NCI-H187 treated with DMSO at 0.1 percent for 48 hours (cell line): ENCODE measurements at regions not wholly inside any gene's neighbourhood (a gene's known extent, or its start where the extent isn't known, plus 50 kb on each side); places are given as distances from the start of the nearest gene placed in this dataset.

Experiments
- DNase-seq: peaks from one replicate; lab custom pipeline; 2025; lab: John Stamatoyannopoulos, UW

GRCh38 chr2:23291239-23291638 lies 93.7 kb upstream of the KLHL29 start:
- DNase-seq, result no peak

GRCh38 chr2:23292024-23292423 lies 93.0 kb upstream of the KLHL29 start:
- DNase-seq, result no peak

- no peak for DNase-seq
Observed at GRCh38 chr2:23293063-23293462, 91.9 kb upstream of the KLHL29 start.

- DNase-seq, result no peak
Observed at GRCh38 chr2:23293731-23294130, 91.2 kb upstream of the KLHL29 start.

GRCh38 chr2:23294238-23294637 lies 90.7 kb upstream of the KLHL29 start:
- DNase-seq, result no peak

GRCh38 chr2:23296691-23297090 lies 88.3 kb upstream of the KLHL29 start:
- DNase-seq, result no peak

- no peak for DNase-seq
Observed at GRCh38 chr2:23297112-23297511, 87.9 kb upstream of the KLHL29 start.

GRCh38 chr2:23298551-23298950 lies 86.4 kb upstream of the KLHL29 start:
- no peak for DNase-seq

GRCh38 chr2:23299476-23300195 lies 85.3 kb upstream of the KLHL29 start:
- DNase-seq, result no peak

- DNase-seq, result no peak
Observed at GRCh38 chr2:23301136-23301535, 83.8 kb upstream of the KLHL29 start.

GRCh38 chr2:23302591-23302990 lies 82.4 kb upstream of the KLHL29 start:
- DNase-seq, result no peak

- DNase-seq, result no peak
Observed at GRCh38 chr2:23306401-23306800, 78.6 kb upstream of the KLHL29 start.

GRCh38 chr2:23311186-23311585 lies 73.8 kb upstream of the KLHL29 start:
- no peak for DNase-seq

- DNase-seq, result no peak
Observed at GRCh38 chr2:23312996-23313606, 71.9 kb upstream of the KLHL29 start.

- no peak for DNase-seq
Observed at GRCh38 chr2:23314687-23315086, 70.3 kb upstream of the KLHL29 start.

- DNase-seq, result no peak
Observed at GRCh38 chr2:23320058-23320457, 64.9 kb upstream of the KLHL29 start.

- DNase-seq, result no peak
Observed at GRCh38 chr2:23321751-23322150, 63.2 kb upstream of the KLHL29 start.

- DNase-seq, result no peak
Observed at GRCh38 chr2:23322567-23323197, 62.3 kb upstream of the KLHL29 start.

- no peak for DNase-seq
Observed at GRCh38 chr2:23323198-23323916, 61.6 kb upstream of the KLHL29 start.

- DNase-seq, result no peak
Observed at GRCh38 chr2:23323917-23324680, 60.9 kb upstream of the KLHL29 start.

- DNase-seq, result no peak
Observed at GRCh38 chr2:23326330-23326729, 58.6 kb upstream of the KLHL29 start.

- peak; percentile 89 for DNase-seq
Observed at GRCh38 chr2:23327416-23327815, 57.6 kb upstream of the KLHL29 start.
